ENCODE measurements at regions not wholly inside any gene's neighbourhood (a gene's known extent, or its start where the extent isn't known, plus 50 kb on each side); places are given as distances from the start of the nearest gene placed in this dataset.

- TF ChIP-seq CTCF (conservative IDR thresholded peaks at IDR 0.05 in 1 of 2, IDR thresholded peaks at IDR 0.05 in 1 of 2; ENCODE audit: low read depth in 1 of 2, low read length in 2 of 2): no peak
- no peak for TF ChIP-seq EZH2 (IDR thresholded peaks at IDR 0.05; ENCODE audit: low read length, missing control alignments)
Measured at GRCh38 chr12:42884116-42884515, 294.6 kb upstream of the PRICKLE1 start.

Data from fibroblast of lung (primary cell).